ENCODE measurements at regions not wholly inside any gene's neighbourhood (a gene's known extent, or its start where the extent isn't known, plus 50 kb on each side); places are given as distances from the start of the nearest gene placed in this dataset.
A peak's percentile ranks its signal among the peaks of the same experiment; 100 is the strongest.

DNA sequence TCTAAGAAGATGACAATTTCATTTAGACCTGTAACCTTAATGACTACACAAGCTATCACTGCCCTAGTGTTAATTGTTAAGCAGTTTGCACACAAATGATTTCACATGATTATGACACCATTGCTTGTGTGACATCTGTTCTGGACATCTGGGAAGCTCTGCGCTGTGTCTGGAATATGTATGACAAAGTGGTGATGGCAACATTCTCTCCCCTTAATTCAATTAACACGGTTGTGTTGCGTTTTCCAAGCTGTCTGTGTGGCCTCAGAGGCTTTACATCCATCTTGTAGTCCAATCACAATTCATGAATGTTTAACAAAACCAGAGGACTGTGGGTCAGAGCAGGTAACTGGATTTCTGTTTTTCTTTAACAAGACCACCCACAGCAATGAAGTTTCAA is 204.4 kb downstream of the COG6 start:
- no peak for DNase-seq

GRCh38 chr13:39862900-39863299 is 207.4 kb downstream of the COG6 start:
- DNase-seq = peak; percentile 70

DNA sequence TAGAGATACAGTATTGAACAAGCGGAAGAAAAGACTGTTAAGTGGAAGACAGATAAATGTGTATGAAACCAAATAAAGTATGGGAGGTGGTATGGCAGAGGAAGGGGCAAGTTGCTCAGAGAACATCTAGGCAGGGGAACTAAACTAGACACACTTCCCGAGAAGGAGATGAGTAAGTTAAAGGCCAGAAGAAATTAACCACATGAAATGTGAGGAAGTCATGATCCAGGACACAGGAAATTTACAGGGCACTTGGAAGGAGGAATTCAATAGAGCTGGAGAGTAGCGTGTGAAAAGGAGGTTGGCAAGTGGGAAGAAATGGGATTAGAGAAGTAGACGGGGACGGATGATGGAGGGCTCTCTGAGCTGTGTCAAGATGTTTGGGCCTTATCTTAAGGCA is 208.8 kb downstream of the COG6 start:
- peak; percentile 66 for DNase-seq

- DNase-seq = no peak
Observed at GRCh38 chr13:39866722-39867121, 211.3 kb downstream of the COG6 start.

GRCh38 chr13:39867807-39868206 is 212.3 kb downstream of the COG6 start:
- DNase-seq = no peak

- no peak for DNase-seq
Observed at GRCh38 chr13:39870197-39870747, 214.8 kb downstream of the COG6 start.

- DNase-seq = peak; percentile 67
Observed at GRCh38 chr13:39874331-39875053, 219.0 kb downstream of the COG6 start.

- peak; percentile 83 for DNase-seq
Observed at GRCh38 chr13:39875111-39875987, 219.9 kb downstream of the COG6 start.

- peak; percentile 89 for DNase-seq
Observed at GRCh38 chr13:39876258-39876657, 220.8 kb downstream of the COG6 start.

- peak; percentile 59 for DNase-seq
Observed at GRCh38 chr13:39877134-39877533, 221.7 kb downstream of the COG6 start.

- peak; percentile 71 for DNase-seq
Observed at GRCh38 chr13:39879286-39880035, 224.0 kb downstream of the COG6 start.

DNA sequence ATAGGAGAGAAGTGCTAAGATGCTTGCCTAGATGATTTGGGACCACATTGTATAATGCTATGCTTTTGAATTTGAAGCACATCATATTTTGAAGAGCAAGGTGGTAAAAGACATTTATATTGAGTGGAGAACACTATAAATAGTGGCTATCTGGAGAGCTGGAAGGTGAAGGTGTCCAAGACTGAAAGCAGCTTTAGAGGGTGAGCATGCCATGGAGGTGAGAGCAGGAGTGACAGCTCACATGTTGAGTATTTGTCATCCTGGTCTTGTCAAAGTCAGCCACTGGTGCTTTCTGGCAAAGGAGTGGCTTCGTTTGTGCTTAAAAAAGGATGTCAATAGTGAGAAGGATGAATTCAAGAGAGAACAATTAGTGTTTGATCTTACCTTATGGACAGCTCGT is 225.9 kb downstream of the COG6 start:
- no peak for DNase-seq

DNA sequence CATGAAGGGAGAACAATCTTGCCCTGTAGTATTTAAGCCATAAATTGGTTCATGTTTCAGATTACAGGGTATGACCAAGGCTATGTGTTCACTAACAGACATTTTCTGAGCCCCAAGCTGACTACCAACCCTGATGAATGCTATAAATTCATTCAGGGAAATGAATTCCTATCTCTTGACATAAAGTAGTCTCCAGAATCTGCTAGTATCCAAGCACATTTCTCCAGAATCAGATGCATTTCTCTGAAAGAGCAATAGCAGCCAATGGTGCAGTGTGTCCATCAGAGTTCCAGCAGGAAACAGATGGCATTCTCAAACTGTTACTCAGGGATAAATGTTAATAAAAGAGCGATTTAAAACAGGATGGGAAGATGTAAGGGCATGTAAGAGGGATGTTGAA is 226.4 kb downstream of the COG6 start:
- DNase-seq = peak; percentile 72

- DNase-seq = no peak
Observed at GRCh38 chr13:39884166-39884565, 228.7 kb downstream of the COG6 start.

DNA sequence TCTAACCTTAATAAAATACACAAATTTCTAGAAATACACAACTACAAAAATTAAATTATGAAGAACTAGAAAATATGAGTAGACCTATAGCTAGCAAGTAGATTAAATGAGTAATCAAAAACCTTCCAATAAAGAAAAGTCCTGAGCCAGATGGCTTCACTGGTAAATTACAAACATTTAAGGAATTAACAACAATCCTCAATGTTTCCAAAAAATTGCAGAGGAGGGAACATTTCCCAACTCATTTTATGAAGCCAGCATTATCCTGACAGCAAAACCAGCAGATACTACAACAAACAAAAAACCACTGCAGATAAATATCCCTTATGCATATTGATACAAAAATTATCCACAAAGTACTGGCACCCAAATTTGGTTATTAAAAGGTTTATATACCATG is 230.9 kb downstream of the COG6 start:
- DNase-seq = no peak

DNA sequence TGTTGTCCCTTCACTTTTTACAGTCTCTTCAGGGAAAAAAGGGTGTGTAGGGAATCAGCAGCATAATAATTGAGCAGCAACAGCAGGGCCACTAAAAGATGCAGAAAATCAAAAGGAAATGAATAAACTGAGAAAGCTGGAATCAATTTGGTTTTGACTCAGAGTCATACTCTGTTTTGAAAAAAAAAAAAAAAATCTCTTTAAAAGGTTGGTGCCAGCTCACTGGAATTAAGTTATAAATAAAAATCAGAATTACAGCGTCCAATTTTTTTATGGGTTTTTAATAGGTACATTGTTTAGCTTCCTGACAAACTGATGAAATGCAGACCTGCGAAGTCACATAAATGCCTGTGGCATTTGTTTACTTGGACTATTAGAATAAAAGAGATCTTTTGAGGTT is 231.9 kb downstream of the COG6 start:
- DNase-seq = no peak

GRCh38 chr13:39888865-39889810 is 233.7 kb downstream of the COG6 start:
- DNase-seq = no peak

DNA sequence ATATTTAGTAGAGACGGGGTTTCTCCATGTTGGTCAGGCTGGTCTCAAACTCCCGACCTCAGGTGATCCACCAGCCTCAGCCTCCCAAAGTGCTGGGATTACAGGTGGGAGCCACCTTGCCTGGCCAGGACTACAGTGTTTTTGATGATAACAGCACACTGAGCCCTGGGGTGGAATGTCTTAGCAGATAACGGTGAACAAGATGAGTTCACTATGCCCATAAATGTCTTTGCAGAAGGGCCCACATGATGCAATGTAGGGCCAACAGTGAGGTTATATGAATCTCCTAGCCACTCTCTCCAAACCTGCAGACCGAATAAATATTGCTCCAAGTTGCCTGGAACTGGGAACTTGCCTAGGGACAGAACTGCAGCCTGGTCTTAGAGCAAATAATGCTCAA is 235.1 kb downstream of the COG6 start:
- DNase-seq = no peak

- DNase-seq = peak; percentile 92
Observed at GRCh38 chr13:39892721-39893685, 237.5 kb downstream of the COG6 start.

- DNase-seq = no peak
Observed at GRCh38 chr13:39893808-39894207, 238.3 kb downstream of the COG6 start.

- no peak for DNase-seq
Observed at GRCh38 chr13:39894586-39894985, 239.1 kb downstream of the COG6 start.
